Renal cortical epithelial cell (primary cell): ENCODE measurements at regions not wholly inside any gene's neighbourhood (a gene's known extent, or its start where the extent isn't known, plus 50 kb on each side); places are given as distances from the start of the nearest gene placed in this dataset.

Experiments
- DNase-seq: peaks from one replicate; pipeline ENCODE4 v3.0.0-alpha.2; 2011; ENCODE audit warnings: low read depth

- DNase-seq: no peak
Observed at GRCh38 chr11:116557282-116557681, 215.5 kb downstream of the BUD13 start.

- DNase-seq: no peak
Observed at GRCh38 chr11:116556483-116556882, 216.3 kb downstream of the BUD13 start.

- DNase-seq: no peak
Observed at GRCh38 chr11:116553482-116553881, 219.3 kb downstream of the BUD13 start.

GRCh38 chr11:116551576-116551975, 221.2 kb downstream of the BUD13 start:
- DNase-seq: no peak

GRCh38 chr11:116548256-116548655, 224.5 kb downstream of the BUD13 start:
- no peak for DNase-seq

- DNase-seq: no peak
Observed at GRCh38 chr11:116547571-116547970, 225.2 kb downstream of the BUD13 start.

GRCh38 chr11:116545912-116546311, 226.9 kb downstream of the BUD13 start:
- no peak for DNase-seq

GRCh38 chr11:116544721-116545120, 228.1 kb downstream of the BUD13 start:
- no peak for DNase-seq

GRCh38 chr11:116543911-116544475, 228.8 kb downstream of the BUD13 start:
- no peak for DNase-seq

- no peak for DNase-seq
Observed at GRCh38 chr11:116543099-116543498, 229.7 kb downstream of the BUD13 start.

- no peak for DNase-seq
Observed at GRCh38 chr11:116542406-116542805, 230.4 kb downstream of the BUD13 start.

GRCh38 chr11:116541460-116541859, 231.3 kb downstream of the BUD13 start:
- no peak for DNase-seq

GRCh38 chr11:116540645-116541304, 232.0 kb downstream of the BUD13 start:
- no peak for DNase-seq

- no peak for DNase-seq
Observed at GRCh38 chr11:116539836-116540418, 232.9 kb downstream of the BUD13 start.

GRCh38 chr11:116539211-116539610, 233.6 kb downstream of the BUD13 start:
- no peak for DNase-seq

- DNase-seq: no peak
Observed at GRCh38 chr11:116538677-116539076, 234.1 kb downstream of the BUD13 start.

- DNase-seq: no peak
Observed at GRCh38 chr11:116537709-116538108, 235.1 kb downstream of the BUD13 start.

GRCh38 chr11:116537121-116537520, 235.7 kb downstream of the BUD13 start:
- no peak for DNase-seq

GRCh38 chr11:116536416-116536815, 236.4 kb downstream of the BUD13 start:
- no peak for DNase-seq

GRCh38 chr11:116535994-116536393, 236.8 kb downstream of the BUD13 start:
- DNase-seq: no peak

GRCh38 chr11:116535120-116535519, 237.7 kb downstream of the BUD13 start:
- DNase-seq: no peak

GRCh38 chr11:116534270-116534975, 238.4 kb downstream of the BUD13 start:
- no peak for DNase-seq
